Fibroblast of skin of scalp (primary cell): ENCODE measurements at regions not wholly inside any gene's neighbourhood (a gene's known extent, or its start where the extent isn't known, plus 50 kb on each side); places are given as distances from the start of the nearest gene placed in this dataset.
A peak's percentile ranks its signal among the peaks of the same experiment; 100 is the strongest.

Experiments used
- DNase-seq: peaks from one replicate; pipeline ENCODE4 v3.0.0-alpha.2; 2013

- DNase-seq, result no peak
Observed at GRCh38 chr3:72192572-72192971, 407.6 kb upstream of the PROK2 start.

- DNase-seq, result no peak
Observed at GRCh38 chr3:72191209-72191960, 406.4 kb upstream of the PROK2 start.

- no peak for DNase-seq
Observed at GRCh38 chr3:72190050-72190449, 405.1 kb upstream of the PROK2 start.

- no peak for DNase-seq
Observed at GRCh38 chr3:72189339-72189738, 404.4 kb upstream of the PROK2 start.

GRCh38 chr3:72188536-72188935 lies 403.6 kb upstream of the PROK2 start:
- no peak for DNase-seq

- DNase-seq, result no peak
Observed at GRCh38 chr3:72187131-72187530, 402.2 kb upstream of the PROK2 start.

GRCh38 chr3:72186400-72186855 lies 401.5 kb upstream of the PROK2 start:
- peak; percentile 61 for DNase-seq

- peak; percentile 76 for DNase-seq
Observed at GRCh38 chr3:72185549-72186399, 400.8 kb upstream of the PROK2 start.

- no peak for DNase-seq
Observed at GRCh38 chr3:72183489-72183888, 398.5 kb upstream of the PROK2 start.

- DNase-seq, result no peak
Observed at GRCh38 chr3:72182206-72182605, 397.3 kb upstream of the PROK2 start.

GRCh38 chr3:72181251-72181650 lies 396.3 kb upstream of the PROK2 start:
- no peak for DNase-seq

- DNase-seq, result no peak
Observed at GRCh38 chr3:72180405-72180804, 395.5 kb upstream of the PROK2 start.

GRCh38 chr3:72179107-72179464 lies 394.1 kb upstream of the PROK2 start:
- DNase-seq, result no peak

- no peak for DNase-seq
Observed at GRCh38 chr3:72178463-72179106, 393.6 kb upstream of the PROK2 start.

GRCh38 chr3:72177075-72178050 lies 392.4 kb upstream of the PROK2 start:
- peak; percentile 52 for DNase-seq

- DNase-seq, result no peak
Observed at GRCh38 chr3:72176537-72177041, 391.6 kb upstream of the PROK2 start.

- DNase-seq, result no peak
Observed at GRCh38 chr3:72175296-72175858, 390.4 kb upstream of the PROK2 start.

- DNase-seq, result no peak
Observed at GRCh38 chr3:72174890-72175289, 389.9 kb upstream of the PROK2 start.

- DNase-seq, result peak; percentile 46
Observed at GRCh38 chr3:72174040-72174439, 389.1 kb upstream of the PROK2 start.

GRCh38 chr3:72171946-72172345 lies 387.0 kb upstream of the PROK2 start:
- no peak for DNase-seq

- peak; percentile 20 for DNase-seq
Observed at GRCh38 chr3:72171463-72171881, 386.5 kb upstream of the PROK2 start.
